ENCODE measurements at regions not wholly inside any gene's neighbourhood (a gene's known extent, or its start where the extent isn't known, plus 50 kb on each side); places are given as distances from the start of the nearest gene placed in this dataset.
"Not testable (repeated sequence)": the region's sequence is repeated elsewhere in the genome, so short reads cannot be mapped to it uniquely, and the experiment has no call there.

- POLR2A ChIA-PET: no interaction called here
- H3K9me3 Mint-ChIP-seq: no peaks in the 10 kb centered on the region
- intact Hi-C loops (cut with micrococcal nuclease): no loop called here
- H3K27ac Mint-ChIP-seq: no peak overlapping the region
- H3K4me3 Mint-ChIP-seq: no peak overlapping the region
- no peak for TF ChIP-seq CTCF (IDR thresholded peaks at IDR 0.05)
- no peaks in the 10 kb centered on the region for H3K36me3 Mint-ChIP-seq (ENCODE audit: low read depth)
- ATAC-seq (ENCODE audit: low read depth): no peak
- H3K27me3 Mint-ChIP-seq: no peaks in the 10 kb centered on the region
- CTCF ChIA-PET: no interaction called here
- no peak for DNase-seq
- H3K4me1 Mint-ChIP-seq: peaks cover 19% of the 10 kb centered on the region
These were observed 214.0 kb downstream of the SATB1 start for GRCh38 chr3:18211116-18211515.

- ChIA-PET CTCF (no interaction called here), POLR2A (no interaction called here)
- H3K27me3 Mint-ChIP-seq: no peaks in the 10 kb centered on the region
- ATAC-seq (ENCODE audit: low read depth) (no peak), DNase-seq (no peak)
- no peaks in the 10 kb centered on the region for H3K9me3 Mint-ChIP-seq
- TF ChIP-seq CTCF (IDR thresholded peaks at IDR 0.05): no peak
- H3K4me1 Mint-ChIP-seq: peaks cover 5% of the 10 kb centered on the region
- no peak overlapping the region for H3K4me3 Mint-ChIP-seq
- H3K36me3 Mint-ChIP-seq (ENCODE audit: low read depth): no peaks in the 10 kb centered on the region
- intact Hi-C loops (cut with micrococcal nuclease): no loop called here
- H3K27ac Mint-ChIP-seq: no peak overlapping the region
These were observed 216.3 kb downstream of the SATB1 start for GRCh38 chr3:18208856-18209255.

- Mint-ChIP-seq H3K27ac (no peak overlapping the region), H3K4me1 (no peaks in the 10 kb centered on the region), H3K36me3 (ENCODE audit: low read depth) (no peaks in the 10 kb centered on the region), H3K9me3 (no peaks in the 10 kb centered on the region), H3K27me3 (no peaks in the 10 kb centered on the region), H3K4me3 (no peak overlapping the region)
- CTCF ChIA-PET: no interaction called here
- intact Hi-C loops (cut with micrococcal nuclease): no loop called here
- no peak for TF ChIP-seq CTCF (IDR thresholded peaks at IDR 0.05)
- ATAC-seq (ENCODE audit: low read depth): no peak
- no peak for DNase-seq
- POLR2A ChIA-PET: no interaction called here
These were observed 217.0 kb downstream of the SATB1 start for GRCh38 chr3:18208091-18208490.

- H3K27ac Mint-ChIP-seq: no peak overlapping the region
- ATAC-seq (ENCODE audit: low read depth) (no peak), DNase-seq (no peak)
- H3K4me1 Mint-ChIP-seq: no peaks in the 10 kb centered on the region
- no peaks in the 10 kb centered on the region for H3K9me3 Mint-ChIP-seq
- no peak overlapping the region for H3K4me3 Mint-ChIP-seq
- CTCF ChIA-PET: no interaction called here
- intact Hi-C loops (cut with micrococcal nuclease): no loop called here
- no peak for TF ChIP-seq CTCF (IDR thresholded peaks at IDR 0.05)
- POLR2A ChIA-PET: no interaction called here
- H3K36me3 Mint-ChIP-seq (ENCODE audit: low read depth): no peaks in the 10 kb centered on the region
- no peaks in the 10 kb centered on the region for H3K27me3 Mint-ChIP-seq
These were observed 217.9 kb downstream of the SATB1 start for GRCh38 chr3:18207226-18207625.

- POLR2A ChIA-PET; intact Hi-C loops (cut with micrococcal nuclease); H3K36me3 Mint-ChIP-seq (ENCODE audit: low read depth); H3K27me3 Mint-ChIP-seq; DNase-seq; H3K9me3 Mint-ChIP-seq; ATAC-seq (ENCODE audit: low read depth); H3K4me3 Mint-ChIP-seq; H3K4me1 Mint-ChIP-seq; H3K27ac Mint-ChIP-seq; CTCF ChIA-PET: not testable (repeated sequence)
These were observed 219.4 kb downstream of the SATB1 start for GRCh38 chr3:18205701-18206100.

- no peak for ATAC-seq (ENCODE audit: low read depth)
These were observed 223.8 kb downstream of the SATB1 start for GRCh38 chr3:18201315-18201714.

More at GRCh38 chr3:18201315-18201714, 223.8 kb downstream of the SATB1 start:
- Mint-ChIP-seq H3K9me3 (peaks cover 18% of the 10 kb centered on the region), H3K36me3 (ENCODE audit: low read depth) (peaks cover 4% of the 10 kb centered on the region), H3K27me3 (no peaks in the 10 kb centered on the region), H3K4me1 (no peaks in the 10 kb centered on the region), H3K4me3 (no peak overlapping the region), H3K27ac (no peak overlapping the region)
- no peak for TF ChIP-seq CTCF (IDR thresholded peaks at IDR 0.05)
- intact Hi-C loops (cut with micrococcal nuclease): no loop called here
- no peak for DNase-seq
- ChIA-PET CTCF (no interaction called here), POLR2A (no interaction called here)
